A673 (cell line): ENCODE measurements at regions not wholly inside any gene's neighbourhood (a gene's known extent, or its start where the extent isn't known, plus 50 kb on each side); places are given as distances from the start of the nearest gene placed in this dataset.

Experiments used
- BruUV-seq: library from RNA; stranded (reverse); fragments of 400-500 nt; replicated peaks from 2 replicates; lab custom pipeline; 2021; lab: Mats Ljungman, UMichigan
- CTCF ChIA-PET: fragments of 300-600 bp; sonication (Branson Sonifier 250); formaldehyde crosslinking; loops from one replicate; lab custom pipeline; 2022; ENCODE audit warnings: antibody characterized with exemption; lab: Charles Lee
- POLR2A ChIA-PET: fragments of 300-600 bp; sonication (Branson Sonifier 250); formaldehyde crosslinking; loops from one replicate; lab custom pipeline; 2022; ENCODE audit warnings: antibody characterized with exemption; ENCODE audit not compliant: low non-redundant PET; lab: Charles Lee
- DNase-seq: peaks from one replicate; pipeline ENCODE4 v3.0.0-alpha.2; 2015; ENCODE audit warnings: low spot score
- H3K27ac ChIP-seq: fragments of 200-600 bp; sonication (generic); 2 replicates; pipeline ENCODE4 v1.5.1; 2016; ENCODE audit warnings: mixed run types, low read depth, mild to moderate bottlenecking, mixed read lengths, antibody characterized with exemption, low read length; ENCODE audit not compliant: poor library complexity, severe bottlenecking
- H3K27me3 ChIP-seq: fragments of 200-600 bp; sonication (generic); replicated peaks from 2 replicates; pipeline ENCODE4 v1.6.1; 2017; ENCODE audit warnings: mixed run types, low read depth, mild to moderate bottlenecking, mixed read lengths, antibody characterized with exemption, low read length; ENCODE audit not compliant: insufficient read depth, poor library complexity
- H3K36me3 ChIP-seq: fragments of 200-600 bp; sonication (generic); 2 replicates; pipeline ENCODE4 v1.6.1; 2016; ENCODE audit warnings: mixed run types, mild to moderate bottlenecking, mixed read lengths, antibody characterized with exemption, low read length; ENCODE audit not compliant: insufficient read depth, poor library complexity, severe bottlenecking
- H3K4me1 ChIP-seq: fragments of 200-600 bp; sonication (generic); 2 replicates; pipeline ENCODE4 v1.6.1; 2017; ENCODE audit warnings: mixed run types, mild to moderate bottlenecking, mixed read lengths, antibody characterized with exemption, low read length; ENCODE audit not compliant: insufficient read depth, poor library complexity, severe bottlenecking
- H3K4me3 ChIP-seq: fragments of 200-600 bp; sonication (generic); 2 replicates; pipeline ENCODE4 v1.5.1; 2016; ENCODE audit warnings: low read depth, mixed run types, mild to moderate bottlenecking, mixed read lengths, low read length; ENCODE audit not compliant: poor library complexity, severe bottlenecking
- H3K9me3 ChIP-seq: fragments of 200-600 bp; sonication (generic); 2 replicates; pipeline ENCODE4 v1.6.1; 2016; ENCODE audit warnings: mixed run types, low read depth, mild to moderate bottlenecking, mixed read lengths, antibody characterized with exemption, low read length; ENCODE audit not compliant: poor library complexity, severe bottlenecking
- EZH2 ChIP-seq: fragments of 200-600 bp; sonication (generic); IDR thresholded peaks from 2 replicates; pipeline ENCODE4 v1.6.1; 2017; ENCODE audit warnings: borderline replicate concordance, low read depth, mild to moderate bottlenecking, mixed read lengths, antibody characterized with exemption, low read length; ENCODE audit not compliant: poor library complexity, severe bottlenecking
- intact Hi-C: fragments of 100-400 bp; cut with micrococcal nuclease; formaldehyde crosslinking; loops from one replicate; pipeline ENCODE4 v1.10.0; 2022; ENCODE audit not compliant: unreplicated experiment
- TF ChIP-seq, protein P1 (sequence below): fragments of 300-800, 200-600 bp; sonication (generic); conservative IDR thresholded peaks from 2 replicates; pipeline ENCODE4 v1.5.1; 2017; ENCODE audit warnings: low read depth, mild to moderate bottlenecking, antibody characterized with exemption, low read length, moderate library complexity, mixed read lengths

DNA sequence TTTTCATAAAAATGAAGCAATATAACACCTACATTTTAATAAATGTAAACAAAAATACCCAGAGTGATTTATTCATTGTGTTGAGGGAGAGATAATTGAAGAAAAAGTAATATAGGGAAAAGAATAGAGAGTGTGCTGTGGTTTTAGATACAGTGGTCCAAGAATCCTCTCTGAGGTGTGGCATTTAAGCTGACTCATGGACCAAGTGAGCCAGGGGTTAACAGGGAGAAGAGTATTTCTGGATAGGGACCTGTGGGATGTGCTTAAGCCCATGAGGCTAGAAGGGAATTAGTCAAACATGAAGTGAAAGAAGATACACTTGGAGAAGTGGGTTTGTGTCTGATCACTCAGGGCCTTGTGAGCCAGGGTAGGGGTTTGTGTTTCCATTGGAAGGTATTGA lies 680.7 kb upstream of the GRM7 start:
- CTCF ChIA-PET, result no interaction called here
- DNase-seq, result no peak
- Histone ChIP-seq H3K27ac (no peak overlapping the region), H3K9me3 (peaks cover 6% of the 10 kb centered on the region), H3K4me3 (no peak overlapping the region), H3K4me1 (no peaks in the 10 kb centered on the region), H3K27me3 (no peaks in the 10 kb centered on the region), H3K36me3 (no peaks in the 10 kb centered on the region)
- BruUV-seq, result no TSS peak
- no peak for TF ChIP-seq EZH2
- TF ChIP-seq, protein P1, sequence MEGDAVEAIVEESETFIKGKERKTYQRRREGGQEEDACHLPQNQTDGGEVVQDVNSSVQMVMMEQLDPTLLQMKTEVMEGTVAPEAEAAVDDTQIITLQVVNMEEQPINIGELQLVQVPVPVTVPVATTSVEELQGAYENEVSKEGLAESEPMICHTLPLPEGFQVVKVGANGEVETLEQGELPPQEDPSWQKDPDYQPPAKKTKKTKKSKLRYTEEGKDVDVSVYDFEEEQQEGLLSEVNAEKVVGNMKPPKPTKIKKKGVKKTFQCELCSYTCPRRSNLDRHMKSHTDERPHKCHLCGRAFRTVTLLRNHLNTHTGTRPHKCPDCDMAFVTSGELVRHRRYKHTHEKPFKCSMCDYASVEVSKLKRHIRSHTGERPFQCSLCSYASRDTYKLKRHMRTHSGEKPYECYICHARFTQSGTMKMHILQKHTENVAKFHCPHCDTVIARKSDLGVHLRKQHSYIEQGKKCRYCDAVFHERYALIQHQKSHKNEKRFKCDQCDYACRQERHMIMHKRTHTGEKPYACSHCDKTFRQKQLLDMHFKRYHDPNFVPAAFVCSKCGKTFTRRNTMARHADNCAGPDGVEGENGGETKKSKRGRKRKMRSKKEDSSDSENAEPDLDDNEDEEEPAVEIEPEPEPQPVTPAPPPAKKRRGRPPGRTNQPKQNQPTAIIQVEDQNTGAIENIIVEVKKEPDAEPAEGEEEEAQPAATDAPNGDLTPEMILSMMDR, result no peak
- intact Hi-C loops, result no loop called here
- POLR2A ChIA-PET, result no interaction called here

DNA sequence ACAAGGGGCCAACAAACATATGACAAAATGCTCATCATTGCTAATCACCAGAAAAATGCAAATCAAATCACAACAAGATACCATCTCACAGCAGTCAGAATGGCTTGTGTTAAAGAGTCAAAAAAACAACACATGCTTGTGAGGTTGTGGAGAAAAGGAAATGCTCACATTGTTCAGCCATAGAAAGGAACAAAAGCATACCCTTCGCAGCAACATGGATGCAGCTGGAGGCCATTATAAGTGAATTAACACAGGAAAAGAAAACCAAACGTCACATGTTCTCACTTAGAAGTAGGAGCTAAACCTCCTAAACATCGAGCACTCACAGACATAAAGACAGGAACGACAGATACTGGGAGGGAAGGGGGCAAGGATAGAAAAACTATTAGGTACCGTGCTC lies 678.4 kb upstream of the GRM7 start:
- peak; percentile 55 for DNase-seq
- H3K4me3 ChIP-seq, result no peak overlapping the region
- BruUV-seq, result no TSS peak
- H3K36me3 ChIP-seq, result no peaks in the 10 kb centered on the region
- peaks cover 5% of the 10 kb centered on the region for H3K9me3 ChIP-seq
- ChIA-PET POLR2A (no interaction called here), CTCF (no interaction called here)
- H3K27ac ChIP-seq, result no peak overlapping the region
- H3K27me3 ChIP-seq, result no peaks in the 10 kb centered on the region
- no peaks in the 10 kb centered on the region for H3K4me1 ChIP-seq
- TF ChIP-seq, protein P1, result no peak
- TF ChIP-seq EZH2, result no peak
- intact Hi-C loops, result no loop called here

DNA sequence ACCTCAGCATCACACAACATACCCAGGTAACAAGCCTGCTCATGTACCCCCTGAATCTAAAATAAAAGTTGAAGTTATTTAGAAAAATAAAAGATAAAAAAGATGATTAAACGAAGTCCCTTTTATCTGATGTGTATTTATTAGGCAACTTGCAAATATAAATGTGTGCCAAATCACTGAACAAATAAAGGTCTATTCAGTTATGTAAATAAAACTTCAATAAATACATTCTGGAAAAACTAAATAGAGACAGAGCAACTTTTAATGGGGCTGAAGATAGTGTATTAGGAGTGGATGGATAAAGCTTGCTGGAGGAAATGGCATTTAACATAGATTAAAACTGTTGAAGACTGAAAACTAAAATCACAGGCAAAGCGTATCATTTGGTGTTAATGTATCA lies 678.0 kb upstream of the GRM7 start:
- no TSS peak for BruUV-seq
- intact Hi-C loops, result no loop called here
- no peak for TF ChIP-seq EZH2
- TF ChIP-seq, protein P1, result no peak
- DNase-seq, result no peak
- Histone ChIP-seq H3K27me3 (no peaks in the 10 kb centered on the region), H3K9me3 (peaks cover under 1% of the 10 kb centered on the region), H3K4me3 (no peak overlapping the region), H3K27ac (no peak overlapping the region), H3K36me3 (no peaks in the 10 kb centered on the region), H3K4me1 (no peaks in the 10 kb centered on the region)
- CTCF ChIA-PET, result no interaction called here
- POLR2A ChIA-PET, result no interaction called here
